Spleen (tissue), 7 donors: ENCODE measurements at regions not wholly inside any gene's neighbourhood (a gene's known extent, or its start where the extent isn't known, plus 50 kb on each side); places are given as distances from the start of the nearest gene placed in this dataset.

Experiments used
- CTCF ChIP-seq, 11 experiments: fragments of 200-600 bp in 7 of 11; fragments of 450-650 bp in 4 of 11; sonication (generic) in 4 of 11; IDR thresholded peaks in 8 of 11; conservative IDR thresholded peaks in 3 of 11; 1 replicate in 7 of 11; 2 replicates in 4 of 11; pipeline versions ENCODE4 v1.4.0 to v1.8.0; 2016 to 2021; ENCODE audit warnings: antibody characterized with exemption in 11 of 11, inconsistent platforms in 4 of 11, mild to moderate bottlenecking in 1 of 11
- POLR2A ChIP-seq, 3 donors: fragments of 450-650 bp; IDR thresholded peaks; one replicate each; pipeline ENCODE4 v1.5.1; 2017; ENCODE audit warnings: antibody characterized with exemption in 3 of 3, mild to moderate bottlenecking in 1 of 3
- POLR2AphosphoS5 ChIP-seq, 3 donors: sonication (generic); formaldehyde crosslinking; IDR thresholded peaks; one replicate each; pipeline ENCODE4 v1.5.1; 2017; ENCODE audit warnings: antibody characterized with exemption in 3 of 3
- donor health status: DM: no; HTN: no; CAD: no; lungs with moderate emphysema.
- donor health status: DM: no; HTN: no; CAD: no.
- donor health status: DM: no; HTN: no; CAD: no.

- no peak for TF ChIP-seq CTCF (IDR thresholded peaks at IDR 0.05 in 8 of 11, conservative IDR thresholded peaks at IDR 0.05 in 3 of 11)
- TF ChIP-seq POLR2AphosphoS5 (IDR thresholded peaks at IDR 0.05), result no peak
- no peak for TF ChIP-seq POLR2A (IDR thresholded peaks at IDR 0.05)
These were observed 131.8 kb downstream of the IRX5 start for GRCh38 chr16:55062442-55062841.
